ENCODE measurements at regions not wholly inside any gene's neighbourhood (a gene's known extent, or its start where the extent isn't known, plus 50 kb on each side); places are given as distances from the start of the nearest gene placed in this dataset.

- ChIA-PET POLR2A (no interaction called here), CTCF (no interaction called here), SMC1A (ENCODE audit: uncharacterized antibody, unreplicated experiment) (no interaction called here), RAD21 (ENCODE audit: unreplicated experiment) (no interaction called here)
- intact Hi-C loops (cut with micrococcal nuclease; ENCODE audit: unreplicated experiment) (no loop called here), in situ Hi-C loops (cut with MboI) (no loop called here)
- Histone ChIP-seq H3K27me3 (replicated peaks in 1 of 2; ENCODE audit: control insufficient read depth in 2 of 2, insufficient read depth in 2 of 2, low read length in 1 of 2) (no peaks in the 10 kb centered on the region; a peak in 1 of 4 replicates), H3K36me3 (ENCODE audit: control insufficient read depth in 2 of 2, insufficient read depth in 2 of 2, low read length in 1 of 2) (no peaks in the 10 kb centered on the region), H3K4me1 (ENCODE audit: control insufficient read depth, insufficient read depth, low read length) (no peaks in the 10 kb centered on the region), H3K4me2 (ENCODE audit: control insufficient read depth, insufficient read depth) (no peak overlapping the region), H2AFZ (ENCODE audit: control insufficient read depth, low read depth, low read length) (no peak overlapping the region), H4K20me1 (ENCODE audit: control insufficient read depth, insufficient read depth) (no peaks in the 10 kb centered on the region), H3K27ac (ENCODE audit: control insufficient read depth, insufficient read depth) (no peak overlapping the region), H3K9me3 (replicated peaks; ENCODE audit: control insufficient read depth, insufficient read depth, low read length) (no peaks in the 10 kb centered on the region), H3K79me2 (ENCODE audit: control insufficient read depth, insufficient read depth, low read length) (no peaks in the 10 kb centered on the region), H3K9ac (ENCODE audit: control insufficient read depth, insufficient read depth, low read length) (no peak overlapping the region), H3K4me3 (no peak overlapping the region)
- 38% methylated on average over 14 of the region's 14 CpGs for WGBS (ENCODE audit: insufficient coverage, insufficient replicate concordance, low lambda C conversion rate, missing lambda C conversion rate)
- no peak for ATAC-seq
- no peak for FAIRE-seq
- no TSS peak for BruUV-seq (replicated peaks)
- no peak for DNase-seq (ENCODE audit: low read depth, low spot score)
- TF ChIP-seq POLR2AphosphoS5 (IDR thresholded peaks at IDR 0.05; ENCODE audit: low read length) = no peak
- TF ChIP-seq BCLAF1 (IDR thresholded peaks at IDR 0.05) = no peak
- no peak for TF ChIP-seq MAX (IDR thresholded peaks at IDR 0.05; ENCODE audit: low read depth, low read length)
- no peak for TF ChIP-seq BACH1 (IDR thresholded peaks at IDR 0.05; ENCODE audit: borderline replicate concordance)
- TF ChIP-seq CREB1 (IDR thresholded peaks at IDR 0.05; ENCODE audit: low read depth) = no peak
- TF ChIP-seq ESRRA (IDR thresholded peaks at IDR 0.05; ENCODE audit: low read length) = no peak
- TF ChIP-seq RAD51 (IDR thresholded peaks at IDR 0.05) = no peak
- TF ChIP-seq ZBTB11 (CRISPR knock-in tag; IDR thresholded peaks at IDR 0.05) = no peak
- TF ChIP-seq ZBTB33 (IDR thresholded peaks at IDR 0.05) = no peak
- no peak for TF ChIP-seq E2F8 (IDR thresholded peaks at IDR 0.05; ENCODE audit: low read depth, partially characterized antibody)
Measured at GRCh38 chr10:111988646-111989045, 194.9 kb downstream of the GPAM start.
